ENCODE measurements at regions not wholly inside any gene's neighbourhood (a gene's known extent, or its start where the extent isn't known, plus 50 kb on each side); places are given as distances from the start of the nearest gene placed in this dataset.

DNA sequence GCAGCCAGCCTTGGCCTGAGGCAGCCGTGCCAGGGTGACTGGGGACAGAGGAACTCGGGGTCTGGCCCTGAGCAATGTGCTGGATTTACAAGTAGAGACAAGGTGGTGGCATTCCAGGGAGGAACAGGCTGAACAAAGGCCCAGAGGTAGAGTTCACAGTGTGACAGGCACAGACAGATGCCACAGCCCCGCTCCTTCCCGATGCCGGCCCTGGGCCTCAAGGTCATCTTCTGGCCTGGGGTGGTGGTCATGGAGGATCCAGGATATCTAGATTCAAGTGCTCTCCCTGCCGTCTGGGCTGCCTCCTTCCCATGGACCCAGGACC lies 68.9 kb upstream of the COL13A1 start:
- BruUV-seq (replicated peaks): no TSS peak
- Histone ChIP-seq H3K9ac (ENCODE audit: insufficient read depth in 1 of 2, low read depth in 2 of 2, low read length in 2 of 2) (no peak overlapping the region), H3K79me2 (ENCODE audit: control insufficient read depth, insufficient read depth, low read length) (no peaks in the 10 kb centered on the region), H3K27me3 (ENCODE audit: control insufficient read depth in 2 of 2, insufficient read depth in 2 of 2, low read length in 2 of 2) (peaks cover 0 to 25% of the 10 kb centered on the region in 2 experiments; a peak in 2 of 5 replicates), H2AFZ (ENCODE audit: low read depth, low read length) (no peak overlapping the region), H4K20me1 (replicated peaks; ENCODE audit: control insufficient read depth, insufficient read depth, low read length) (peaks cover 8% of the 10 kb centered on the region), H3K4me1 (replicated peaks in 1 of 2; ENCODE audit: control insufficient read depth in 2 of 2, insufficient read depth in 2 of 2, low read length in 2 of 2) (peaks cover 10 to 18% of the 10 kb centered on the region in 2 experiments), H3K9me3 (replicated peaks; ENCODE audit: control insufficient read depth, insufficient read depth, low read depth, low read length) (no peaks in the 10 kb centered on the region), H3K4me3 (no peak overlapping the region), H3K36me3 (ENCODE audit: control insufficient read depth, insufficient read depth, low read length) (no peaks in the 10 kb centered on the region), H3K9me1 (ENCODE audit: control insufficient read depth, insufficient read depth, low read length) (no peaks in the 10 kb centered on the region), H3K4me2 (ENCODE audit: insufficient read depth, low read length) (no peak overlapping the region), H3K27ac (ENCODE audit: extremely low read depth, low read depth, low read length) (no peak overlapping the region)
- intact Hi-C loops (cut with micrococcal nuclease) (no loop called here), in situ Hi-C loops (cut with MboI) (no loop called here)
- FAIRE-seq (no peak), DNase-seq (ENCODE audit: extremely low read depth in 1 of 4, low spot score in 3 of 4) (no peak), ATAC-seq (no peak)
- CTCF ChIA-PET (ENCODE audit: low intra/inter-chr PET ratio): no interaction called here
- POLR2A ChIA-PET: no interaction called here
- TF ChIP-seq, protein P1, sequence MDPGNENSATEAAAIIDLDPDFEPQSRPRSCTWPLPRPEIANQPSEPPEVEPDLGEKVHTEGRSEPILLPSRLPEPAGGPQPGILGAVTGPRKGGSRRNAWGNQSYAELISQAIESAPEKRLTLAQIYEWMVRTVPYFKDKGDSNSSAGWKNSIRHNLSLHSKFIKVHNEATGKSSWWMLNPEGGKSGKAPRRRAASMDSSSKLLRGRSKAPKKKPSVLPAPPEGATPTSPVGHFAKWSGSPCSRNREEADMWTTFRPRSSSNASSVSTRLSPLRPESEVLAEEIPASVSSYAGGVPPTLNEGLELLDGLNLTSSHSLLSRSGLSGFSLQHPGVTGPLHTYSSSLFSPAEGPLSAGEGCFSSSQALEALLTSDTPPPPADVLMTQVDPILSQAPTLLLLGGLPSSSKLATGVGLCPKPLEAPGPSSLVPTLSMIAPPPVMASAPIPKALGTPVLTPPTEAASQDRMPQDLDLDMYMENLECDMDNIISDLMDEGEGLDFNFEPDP (CRISPR knock-in tag; IDR thresholded peaks at IDR 0.05): no peak
- 22% methylated on average over 6 of the region's 6 CpGs for WGBS (ENCODE audit: insufficient coverage, low coverage, missing lambda C conversion rate)

DNA sequence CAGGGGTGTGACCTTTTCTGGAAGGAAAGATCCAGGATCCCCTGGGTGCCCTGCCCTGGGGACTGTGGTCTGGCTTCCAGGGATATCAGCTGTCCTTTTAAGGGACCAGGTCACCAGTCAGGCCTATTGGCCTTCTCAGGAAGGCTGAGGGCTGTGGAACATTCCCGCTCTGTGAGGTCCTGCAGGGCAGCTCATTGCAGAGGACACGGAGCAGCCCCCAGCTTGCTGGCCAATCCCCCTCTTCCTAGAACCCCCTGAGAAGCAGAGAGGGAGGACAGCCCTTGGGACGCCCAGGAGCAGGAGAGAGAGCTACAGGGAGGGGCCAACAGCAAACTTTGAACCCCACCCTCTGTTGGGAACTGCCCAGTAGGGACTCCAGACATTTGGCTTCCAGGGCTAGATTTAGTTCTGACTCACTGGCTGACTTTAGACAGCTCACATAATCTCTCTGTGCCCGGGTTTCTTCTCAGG lies 67.9 kb upstream of the COL13A1 start:
- peaks cover 8 to 18% of the 10 kb centered on the region in 2 experiments for H3K4me1 ChIP-seq (replicated peaks in 1 of 2; ENCODE audit: control insufficient read depth in 2 of 2, insufficient read depth in 2 of 2, low read length in 2 of 2)
- H2AFZ ChIP-seq (ENCODE audit: low read depth, low read length): no peak overlapping the region
- 0 out of 4 replicates have a peak overlapping the region, but pooled peaks of 1 of the 2 experiments have one; percentile 5 for H3K9ac ChIP-seq (ENCODE audit: insufficient read depth in 1 of 2, low read depth in 2 of 2, low read length in 2 of 2)
- FAIRE-seq (no peak), ATAC-seq (peak; percentile 50), DNase-seq (ENCODE audit: extremely low read depth in 1 of 4, low spot score in 3 of 4) (peak in 2 of 4 experiments; percentile 25 to 37)
- no peaks in the 10 kb centered on the region for H3K9me1 ChIP-seq (ENCODE audit: control insufficient read depth, insufficient read depth, low read length)
- in situ Hi-C loops (cut with MboI) (no loop called here), intact Hi-C loops (cut with micrococcal nuclease) (no loop called here)
- 14% methylated on average over 4 of the region's 4 CpGs for WGBS (ENCODE audit: insufficient coverage, low coverage, missing lambda C conversion rate)
- BruUV-seq (replicated peaks): no TSS peak
- ChIA-PET CTCF (ENCODE audit: low intra/inter-chr PET ratio) (no interaction called here), POLR2A (no interaction called here)
- no peak overlapping the region for H3K4me3 ChIP-seq
- H4K20me1 ChIP-seq (replicated peaks; ENCODE audit: control insufficient read depth, insufficient read depth, low read length): peaks cover 4% of the 10 kb centered on the region
- H3K79me2 ChIP-seq (ENCODE audit: control insufficient read depth, insufficient read depth, low read length): no peaks in the 10 kb centered on the region
- peaks cover 0 to 26% of the 10 kb centered on the region in 2 experiments; a peak in 2 of 5 replicates for H3K27me3 ChIP-seq (ENCODE audit: control insufficient read depth in 2 of 2, insufficient read depth in 2 of 2, low read length in 2 of 2)
- no peaks in the 10 kb centered on the region for H3K36me3 ChIP-seq (ENCODE audit: control insufficient read depth, insufficient read depth, low read length)
- no peaks in the 10 kb centered on the region for H3K9me3 ChIP-seq (replicated peaks; ENCODE audit: control insufficient read depth, insufficient read depth, low read depth, low read length)
- no peak overlapping the region for H3K27ac ChIP-seq (ENCODE audit: extremely low read depth, low read depth, low read length)
- peak overlapping the region; percentile 0; the same call in 1 of the 2 replicates for H3K4me2 ChIP-seq (ENCODE audit: insufficient read depth, low read length)
- TF ChIP-seq ADNP (tag; IDR thresholded peaks at IDR 0.05) (no peak), SIRT6 (IDR thresholded peaks at IDR 0.05; ENCODE audit: low read depth, low read length) (no peak)
- TF ChIP-seq, protein P2, sequence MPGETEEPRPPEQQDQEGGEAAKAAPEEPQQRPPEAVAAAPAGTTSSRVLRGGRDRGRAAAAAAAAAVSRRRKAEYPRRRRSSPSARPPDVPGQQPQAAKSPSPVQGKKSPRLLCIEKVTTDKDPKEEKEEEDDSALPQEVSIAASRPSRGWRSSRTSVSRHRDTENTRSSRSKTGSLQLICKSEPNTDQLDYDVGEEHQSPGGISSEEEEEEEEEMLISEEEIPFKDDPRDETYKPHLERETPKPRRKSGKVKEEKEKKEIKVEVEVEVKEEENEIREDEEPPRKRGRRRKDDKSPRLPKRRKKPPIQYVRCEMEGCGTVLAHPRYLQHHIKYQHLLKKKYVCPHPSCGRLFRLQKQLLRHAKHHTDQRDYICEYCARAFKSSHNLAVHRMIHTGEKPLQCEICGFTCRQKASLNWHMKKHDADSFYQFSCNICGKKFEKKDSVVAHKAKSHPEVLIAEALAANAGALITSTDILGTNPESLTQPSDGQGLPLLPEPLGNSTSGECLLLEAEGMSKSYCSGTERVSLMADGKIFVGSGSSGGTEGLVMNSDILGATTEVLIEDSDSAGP (CRISPR knock-in tag; IDR thresholded peaks at IDR 0.05): 0 out of 2 replicates have a peak, but pooled peaks have one; percentile 22
- TF ChIP-seq, protein P3, sequence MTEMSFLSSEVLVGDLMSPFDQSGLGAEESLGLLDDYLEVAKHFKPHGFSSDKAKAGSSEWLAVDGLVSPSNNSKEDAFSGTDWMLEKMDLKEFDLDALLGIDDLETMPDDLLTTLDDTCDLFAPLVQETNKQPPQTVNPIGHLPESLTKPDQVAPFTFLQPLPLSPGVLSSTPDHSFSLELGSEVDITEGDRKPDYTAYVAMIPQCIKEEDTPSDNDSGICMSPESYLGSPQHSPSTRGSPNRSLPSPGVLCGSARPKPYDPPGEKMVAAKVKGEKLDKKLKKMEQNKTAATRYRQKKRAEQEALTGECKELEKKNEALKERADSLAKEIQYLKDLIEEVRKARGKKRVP (CRISPR knock-in tag; IDR thresholded peaks at IDR 0.05): no peak
- TF ChIP-seq, protein P4, sequence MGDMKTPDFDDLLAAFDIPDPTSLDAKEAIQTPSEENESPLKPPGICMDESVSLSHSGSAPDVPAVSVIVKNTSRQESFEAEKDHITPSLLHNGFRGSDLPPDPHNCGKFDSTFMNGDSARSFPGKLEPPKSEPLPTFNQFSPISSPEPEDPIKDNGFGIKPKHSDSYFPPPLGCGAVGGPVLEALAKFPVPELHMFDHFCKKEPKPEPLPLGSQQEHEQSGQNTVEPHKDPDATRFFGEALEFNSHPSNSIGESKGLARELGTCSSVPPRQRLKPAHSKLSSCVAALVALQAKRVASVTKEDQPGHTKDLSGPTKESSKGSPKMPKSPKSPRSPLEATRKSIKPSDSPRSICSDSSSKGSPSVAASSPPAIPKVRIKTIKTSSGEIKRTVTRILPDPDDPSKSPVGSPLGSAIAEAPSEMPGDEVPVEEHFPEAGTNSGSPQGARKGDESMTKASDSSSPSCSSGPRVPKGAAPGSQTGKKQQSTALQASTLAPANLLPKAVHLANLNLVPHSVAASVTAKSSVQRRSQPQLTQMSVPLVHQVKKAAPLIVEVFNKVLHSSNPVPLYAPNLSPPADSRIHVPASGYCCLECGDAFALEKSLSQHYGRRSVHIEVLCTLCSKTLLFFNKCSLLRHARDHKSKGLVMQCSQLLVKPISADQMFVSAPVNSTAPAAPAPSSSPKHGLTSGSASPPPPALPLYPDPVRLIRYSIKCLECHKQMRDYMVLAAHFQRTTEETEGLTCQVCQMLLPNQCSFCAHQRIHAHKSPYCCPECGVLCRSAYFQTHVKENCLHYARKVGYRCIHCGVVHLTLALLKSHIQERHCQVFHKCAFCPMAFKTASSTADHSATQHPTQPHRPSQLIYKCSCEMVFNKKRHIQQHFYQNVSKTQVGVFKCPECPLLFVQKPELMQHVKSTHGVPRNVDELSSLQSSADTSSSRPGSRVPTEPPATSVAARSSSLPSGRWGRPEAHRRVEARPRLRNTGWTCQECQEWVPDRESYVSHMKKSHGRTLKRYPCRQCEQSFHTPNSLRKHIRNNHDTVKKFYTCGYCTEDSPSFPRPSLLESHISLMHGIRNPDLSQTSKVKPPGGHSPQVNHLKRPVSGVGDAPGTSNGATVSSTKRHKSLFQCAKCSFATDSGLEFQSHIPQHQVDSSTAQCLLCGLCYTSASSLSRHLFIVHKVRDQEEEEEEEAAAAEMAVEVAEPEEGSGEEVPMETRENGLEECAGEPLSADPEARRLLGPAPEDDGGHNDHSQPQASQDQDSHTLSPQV (IDR thresholded peaks at IDR 0.05): no peak

Data from K562 (cell line).